ENCODE measurements at regions not wholly inside any gene's neighbourhood (a gene's known extent, or its start where the extent isn't known, plus 50 kb on each side); places are given as distances from the start of the nearest gene placed in this dataset.
"Not testable (repeated sequence)": the region's sequence is repeated elsewhere in the genome, so short reads cannot be mapped to it uniquely, and the experiment has no call there.

DNA sequence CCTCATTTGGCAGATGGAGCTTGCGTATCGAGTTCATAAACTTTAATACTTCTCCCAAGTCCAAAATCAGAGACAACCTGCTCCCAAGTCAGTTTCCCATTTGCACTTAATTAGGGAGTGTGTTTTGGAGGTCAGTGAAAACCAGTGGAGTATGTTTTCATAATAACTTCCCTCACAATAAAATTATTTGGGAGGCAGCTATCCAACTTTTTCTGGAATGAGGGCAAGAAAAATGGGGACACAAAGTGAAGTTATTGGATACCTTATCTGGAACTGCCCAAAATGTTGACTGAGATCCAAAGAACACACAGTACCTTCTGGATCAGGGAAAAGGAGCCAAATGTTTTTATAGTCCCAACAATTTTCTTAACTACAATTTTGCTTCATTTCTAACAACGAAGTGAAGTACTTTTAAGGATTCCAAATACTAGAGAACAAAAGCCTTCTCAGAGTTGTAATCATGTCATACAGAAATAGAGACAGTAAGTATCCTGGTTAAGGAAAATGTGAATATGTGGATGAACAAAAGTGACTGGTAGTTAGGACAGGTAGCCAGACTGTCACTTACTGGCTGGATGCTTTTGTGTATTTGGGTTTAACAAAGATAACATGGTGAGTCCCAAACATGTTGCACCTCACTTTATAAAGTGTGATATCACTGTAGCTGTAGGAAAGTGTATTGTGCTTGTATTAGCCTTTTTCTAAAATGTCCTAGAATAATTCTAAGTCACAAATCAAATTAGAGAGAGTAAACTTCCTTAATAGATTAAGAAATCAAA, 325.0 kb downstream of the HLX start:
- DNase-seq = no peak

DNA sequence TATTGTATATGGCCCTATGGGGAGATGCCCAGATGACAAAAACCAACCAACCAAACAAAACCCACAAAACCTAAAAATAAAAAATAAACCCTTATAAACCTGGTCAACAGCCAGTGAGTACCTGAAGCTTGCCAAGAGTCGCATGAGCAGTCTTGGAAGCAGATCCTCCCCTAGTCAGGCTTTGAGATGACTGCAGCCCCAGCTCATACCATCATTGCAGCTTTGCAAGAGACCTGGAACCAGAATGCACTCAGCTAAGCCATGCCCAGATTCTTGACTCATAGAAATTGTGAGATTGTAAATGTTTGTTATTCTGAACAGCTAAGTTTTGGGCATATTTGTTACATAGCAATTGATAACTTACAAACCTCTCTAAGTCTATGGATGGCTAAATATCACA, 326.8 kb downstream of the HLX start:
- no peak for DNase-seq

DNA sequence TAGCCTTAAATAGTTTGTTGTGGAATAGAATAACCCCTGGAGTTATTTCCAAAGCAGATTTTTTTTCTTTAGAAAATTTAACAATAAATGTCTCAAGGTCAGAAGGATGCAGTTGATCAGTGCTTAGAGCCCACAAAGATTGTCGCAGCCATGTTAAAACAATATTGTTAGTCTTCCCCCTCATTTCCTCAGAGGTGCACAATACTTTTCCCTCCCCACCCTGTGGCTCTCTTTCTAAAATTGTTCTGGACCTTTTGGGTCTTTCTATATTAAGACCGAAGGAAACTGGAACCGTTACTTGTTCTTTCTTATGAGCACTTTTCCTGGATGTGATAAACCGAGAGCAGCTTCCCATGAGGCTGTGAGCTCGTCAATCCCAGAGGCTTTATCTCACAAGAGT, 333.7 kb downstream of the HLX start:
- no peak for DNase-seq

DNA sequence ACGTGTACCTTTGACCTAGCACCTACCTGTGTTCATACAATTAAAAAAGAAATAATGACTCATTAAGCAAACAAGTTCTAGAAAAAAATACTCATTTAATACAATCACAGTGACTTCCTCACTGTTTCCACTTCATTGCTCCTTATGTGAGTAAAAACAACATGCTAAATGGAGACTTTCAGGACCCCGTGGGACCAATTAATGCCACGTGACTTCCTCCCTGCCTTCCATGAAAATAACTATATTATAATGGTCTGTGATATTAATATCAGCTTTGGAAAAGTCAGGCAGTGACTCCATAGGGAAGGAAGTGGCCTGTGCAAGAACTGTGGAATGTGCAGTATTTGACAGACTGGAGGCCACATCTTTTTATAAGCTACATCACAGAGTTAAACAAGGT, 337.8 kb downstream of the HLX start:
- DNase-seq = no peak

DNA sequence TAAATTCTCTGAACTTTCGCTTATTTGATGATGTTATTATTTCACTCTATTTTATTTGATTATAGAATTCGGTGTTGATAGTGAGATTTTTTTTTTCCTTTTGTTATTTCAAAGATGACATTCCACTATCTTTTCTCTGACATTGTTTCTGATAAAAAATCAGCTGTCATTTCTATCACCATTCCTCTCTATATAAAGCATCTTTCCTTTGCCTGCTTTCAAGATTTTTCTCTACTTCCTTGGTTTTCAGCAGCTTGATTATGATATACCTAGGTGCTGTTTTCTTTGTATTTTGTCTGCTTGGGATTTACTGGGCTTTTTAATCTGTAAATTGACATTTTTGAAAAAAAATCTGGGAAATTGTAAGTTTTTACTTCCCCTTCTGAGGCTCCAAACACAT, 344.0 kb downstream of the HLX start:
- DNase-seq = no peak

DNA sequence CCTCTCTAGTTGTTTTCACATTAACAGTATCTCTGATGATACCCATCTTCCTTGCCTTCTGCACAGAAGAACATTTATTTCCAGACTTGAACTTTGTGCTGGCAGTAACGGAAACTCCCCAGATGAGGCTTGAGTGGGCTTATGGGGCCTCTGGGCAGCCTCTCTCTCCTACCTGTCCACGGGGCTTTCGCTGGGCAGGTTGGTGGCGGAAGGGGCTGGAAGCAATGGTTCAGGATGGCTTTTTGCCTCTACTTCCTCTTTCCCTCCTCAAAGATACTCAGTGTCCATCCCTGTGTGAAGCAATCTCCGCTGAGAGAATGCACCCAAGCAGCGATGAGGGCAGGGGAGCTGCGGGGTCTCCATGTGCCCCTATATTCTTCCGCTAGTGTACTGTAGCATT, 348.2 kb downstream of the HLX start:
- DNase-seq = no peak

DNA sequence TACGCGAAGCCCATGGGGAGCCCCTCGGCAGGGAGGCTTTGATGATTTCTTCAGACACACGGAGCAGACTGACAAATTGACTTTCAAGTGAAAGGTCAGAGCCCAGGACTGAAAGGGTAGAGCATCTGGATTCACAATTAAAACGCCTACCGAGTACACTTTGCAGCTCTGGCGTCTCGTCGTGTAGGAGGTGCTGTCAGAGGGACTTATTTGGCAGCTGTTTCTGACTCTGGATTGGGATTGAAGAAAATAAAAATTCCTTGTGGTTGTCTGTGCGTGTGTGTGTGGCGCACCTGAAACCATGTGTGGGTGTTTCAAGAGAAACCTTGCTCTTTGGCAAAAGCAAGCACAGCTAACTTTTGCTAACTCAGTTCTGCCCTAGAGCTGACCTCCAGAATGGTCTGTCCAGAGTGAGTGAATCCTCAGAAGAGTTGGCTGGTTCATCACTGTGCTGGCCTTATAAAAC, 348.7 kb downstream of the HLX start:
- no peak for DNase-seq

DNA sequence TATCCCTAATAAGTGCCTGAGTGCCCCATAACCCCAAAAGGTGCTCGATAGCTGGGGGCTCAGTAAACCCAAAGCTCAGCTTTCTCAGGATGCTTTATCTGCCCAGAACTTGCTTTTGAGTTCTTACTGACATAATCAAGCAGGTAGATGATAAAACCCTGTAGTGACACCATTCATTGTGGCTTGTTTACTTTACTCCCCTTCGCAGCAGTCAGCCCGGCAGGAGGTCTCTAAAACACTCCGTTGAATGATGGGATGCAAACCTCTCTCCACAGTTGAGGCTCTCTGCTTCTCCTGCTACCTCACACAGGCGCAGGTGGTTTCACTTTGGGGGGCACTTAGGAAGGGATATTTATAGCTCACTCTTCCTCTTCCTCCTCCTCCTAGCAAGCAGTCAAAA, 349.4 kb downstream of the HLX start:
- no peak for DNase-seq

DNA sequence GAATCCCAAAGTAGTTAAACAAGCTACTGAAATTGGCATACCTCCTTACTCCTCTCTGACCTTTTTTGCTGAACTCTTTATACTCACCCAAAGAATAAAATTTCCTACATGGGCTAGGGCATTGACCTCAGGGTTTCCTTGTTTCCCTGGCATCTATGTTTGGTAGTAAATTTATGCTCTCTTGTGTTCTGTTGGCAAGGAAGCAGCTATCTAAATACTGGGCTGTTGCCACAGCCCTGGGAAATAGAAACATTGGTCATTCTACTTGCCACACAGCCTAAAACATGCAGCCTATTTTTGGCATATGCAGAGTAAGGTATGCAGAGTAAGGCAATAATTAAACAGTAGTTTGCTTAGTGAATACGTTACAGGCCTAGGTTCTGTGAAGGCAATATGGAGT, 351.4 kb downstream of the HLX start:
- no peak for DNase-seq

DNA sequence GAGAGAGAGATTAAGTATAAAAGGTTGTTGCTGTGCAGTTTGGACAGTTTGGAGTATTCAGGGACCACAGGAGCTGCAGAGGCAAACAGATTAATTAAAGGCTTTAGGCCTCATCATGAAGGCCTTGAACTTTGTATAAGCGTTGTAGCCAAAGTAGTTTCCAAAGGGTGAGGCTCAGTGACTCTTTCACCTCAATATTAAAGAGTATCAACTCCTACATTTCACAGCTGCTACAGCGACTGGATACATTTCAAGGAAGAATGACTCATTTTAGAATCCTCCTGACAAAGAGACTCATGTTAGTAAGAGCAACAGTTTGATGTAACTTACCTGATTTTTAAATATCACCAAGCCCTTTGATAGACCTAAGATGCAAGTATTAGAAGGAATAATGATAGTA, 355.5 kb downstream of the HLX start:
- DNase-seq = no peak

DNA sequence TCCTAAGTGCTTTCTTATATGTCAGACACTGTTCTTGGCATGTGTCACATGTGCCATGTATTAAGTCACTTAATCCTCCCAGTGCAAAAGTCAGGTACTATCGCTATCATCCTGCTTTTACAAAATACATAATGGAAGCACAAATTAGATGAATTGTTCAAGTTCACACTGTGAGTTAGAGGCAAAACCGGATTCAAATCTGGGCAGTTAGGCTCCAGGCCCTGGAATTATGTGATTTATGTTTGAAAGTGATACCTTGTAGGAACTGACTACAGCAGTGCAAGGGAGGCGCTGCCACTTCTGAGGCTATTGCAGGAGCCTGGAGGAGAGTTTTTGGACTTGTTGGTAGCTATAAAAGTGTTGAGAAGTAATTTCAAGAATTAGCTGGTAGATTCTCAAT, 358.3 kb downstream of the HLX start:
- no peak for DNase-seq

DNA sequence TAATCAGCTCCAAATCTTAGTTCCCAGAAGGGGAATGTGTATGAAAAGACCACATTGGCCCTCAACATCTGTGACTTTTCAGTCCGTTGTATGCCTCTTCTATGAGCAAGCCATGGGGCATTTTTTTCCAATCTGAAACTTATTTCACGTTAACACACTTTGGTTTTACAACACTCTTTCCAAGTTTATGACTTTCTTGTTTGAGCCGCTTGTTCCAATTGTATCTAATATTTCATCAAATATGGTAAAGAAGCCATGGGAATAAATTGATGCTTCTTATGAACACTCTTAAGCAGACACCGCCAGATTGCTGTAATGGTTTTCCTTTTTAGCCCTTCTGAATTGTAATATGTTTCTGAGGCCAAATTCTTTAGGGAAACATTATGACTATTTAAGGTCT, 359.9 kb downstream of the HLX start:
- DNase-seq = no peak

DNA sequence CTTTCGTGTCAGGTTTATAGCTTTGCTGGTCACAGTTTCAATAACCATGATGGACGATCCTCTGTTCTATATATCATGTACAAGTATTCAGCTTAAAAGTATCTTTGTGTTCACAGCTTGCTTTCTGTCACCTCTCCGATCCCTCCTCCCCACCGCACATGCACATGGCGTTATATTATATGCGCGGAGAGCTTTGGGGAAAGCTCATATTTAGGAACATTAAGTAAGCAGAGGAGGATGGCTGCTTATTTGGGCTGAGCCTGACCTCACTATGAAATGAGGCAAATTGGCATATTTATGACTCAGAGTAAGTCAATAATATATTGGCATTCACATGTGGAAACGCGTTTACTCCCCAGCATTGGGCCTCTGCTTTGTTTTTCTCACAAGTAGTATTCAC, 360.5 kb downstream of the HLX start:
- DNase-seq = no peak

DNA sequence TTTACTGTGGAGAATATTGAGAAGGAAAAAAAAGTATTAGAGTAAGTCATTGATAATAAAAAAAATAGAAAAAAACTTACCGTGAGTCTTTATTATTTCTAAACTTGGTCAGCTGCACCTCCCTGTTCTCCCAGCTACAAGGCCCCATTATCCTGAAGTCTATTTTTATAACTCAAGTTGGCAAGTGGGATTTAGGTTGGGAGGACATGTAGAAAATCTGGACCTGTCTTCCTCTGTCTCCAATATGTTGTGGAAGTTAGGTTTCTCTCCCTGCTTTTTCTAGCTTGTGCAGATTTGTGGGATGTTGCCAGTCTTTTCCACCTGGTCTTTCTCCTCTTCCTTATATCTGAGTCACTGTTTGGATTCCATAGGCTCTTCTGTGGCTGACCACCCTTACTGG, 361.4 kb downstream of the HLX start:
- DNase-seq = no peak

DNA sequence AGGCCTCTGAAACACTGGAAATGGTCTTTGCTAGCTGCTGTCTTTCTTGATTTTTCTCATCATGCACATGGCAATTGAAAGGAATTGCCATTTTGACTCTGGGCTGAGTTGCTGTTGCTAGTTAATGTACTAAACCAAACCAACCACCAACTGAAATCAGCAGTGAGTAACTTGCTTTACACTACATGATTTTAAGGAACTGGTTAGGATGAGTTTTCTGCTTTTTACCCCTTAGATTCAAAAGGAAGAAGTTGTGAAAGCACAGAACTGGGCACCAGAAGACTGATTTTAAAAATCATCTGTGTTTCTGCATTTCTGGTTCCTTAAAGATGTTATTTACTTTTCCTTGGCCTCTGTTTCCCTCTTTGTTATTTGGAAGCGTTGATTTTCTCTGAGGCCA, 361.9 kb downstream of the HLX start:
- DNase-seq = no peak

DNA sequence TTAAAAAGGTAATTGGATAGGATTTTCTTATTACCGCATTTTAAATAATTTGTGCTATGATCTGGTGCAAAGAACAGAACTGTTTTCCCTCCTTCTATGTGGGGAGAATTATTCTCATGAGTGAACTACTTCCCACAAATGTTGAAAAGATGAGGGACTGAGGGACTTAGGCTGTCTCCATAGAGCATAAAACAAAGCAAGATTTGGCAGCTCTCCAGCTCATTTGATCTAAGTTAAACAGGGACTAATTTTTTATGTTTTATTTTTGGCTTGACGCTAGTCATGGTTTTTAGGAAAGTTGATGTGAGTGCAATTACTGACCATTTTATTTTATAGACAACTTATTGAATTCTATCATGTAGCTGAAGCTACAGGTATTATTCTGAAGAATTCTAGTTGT, 362.3 kb downstream of the HLX start:
- no peak for DNase-seq

DNA sequence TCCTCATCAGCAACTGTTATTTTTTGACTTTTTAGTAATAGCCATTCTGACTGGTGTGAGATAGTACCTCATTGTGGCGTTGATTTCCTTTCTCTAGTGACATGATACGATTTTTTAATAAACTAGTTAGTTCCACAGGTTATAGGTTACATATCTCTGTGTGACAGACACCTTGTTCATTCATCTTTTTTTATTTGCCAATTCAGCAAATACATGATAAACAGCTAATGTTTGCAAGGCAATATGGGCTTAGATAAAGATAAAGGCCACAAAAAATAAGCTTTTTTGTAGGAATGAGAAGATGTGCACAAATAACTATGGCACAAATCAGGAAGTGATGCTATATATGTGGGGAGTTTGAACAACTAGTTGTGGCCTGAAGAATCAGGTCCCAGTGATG, 366.8 kb downstream of the HLX start:
- DNase-seq = no peak

DNA sequence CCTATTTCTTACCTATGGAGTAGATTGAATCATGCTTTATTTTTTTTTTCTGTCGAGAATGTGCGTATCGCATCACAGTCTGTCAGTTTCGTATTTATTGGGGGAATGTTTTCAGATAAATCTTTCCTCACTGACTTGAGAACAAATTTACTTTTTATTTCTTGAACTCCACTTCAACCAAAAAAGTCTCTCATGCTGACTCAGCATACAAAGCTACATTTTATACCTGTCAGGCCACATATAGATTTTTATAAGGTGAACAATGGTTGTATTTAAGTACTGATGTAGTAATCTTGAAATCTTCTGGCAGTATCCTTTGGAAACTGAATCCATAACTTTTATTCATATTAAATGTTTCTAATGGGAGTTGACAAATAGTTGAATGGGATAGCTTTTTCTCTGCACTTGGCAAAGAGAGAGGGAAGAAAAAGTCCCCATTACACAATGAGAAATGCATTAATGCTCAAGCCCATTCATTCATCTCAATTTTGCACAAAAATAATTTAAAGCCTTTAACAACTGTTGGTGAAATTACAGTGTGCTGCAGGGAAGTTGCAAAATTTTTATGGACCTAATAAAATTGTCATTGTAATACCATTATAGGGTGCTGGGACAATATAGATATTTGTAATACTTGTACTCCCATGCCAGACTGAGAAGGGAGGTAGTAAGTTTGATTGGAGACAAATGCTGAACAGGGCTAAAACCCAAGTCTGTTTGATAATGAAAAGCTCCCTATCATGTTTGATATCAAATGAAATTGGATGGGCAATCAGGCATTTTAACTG, 367.6 kb downstream of the HLX start:
- DNase-seq = no peak

DNA sequence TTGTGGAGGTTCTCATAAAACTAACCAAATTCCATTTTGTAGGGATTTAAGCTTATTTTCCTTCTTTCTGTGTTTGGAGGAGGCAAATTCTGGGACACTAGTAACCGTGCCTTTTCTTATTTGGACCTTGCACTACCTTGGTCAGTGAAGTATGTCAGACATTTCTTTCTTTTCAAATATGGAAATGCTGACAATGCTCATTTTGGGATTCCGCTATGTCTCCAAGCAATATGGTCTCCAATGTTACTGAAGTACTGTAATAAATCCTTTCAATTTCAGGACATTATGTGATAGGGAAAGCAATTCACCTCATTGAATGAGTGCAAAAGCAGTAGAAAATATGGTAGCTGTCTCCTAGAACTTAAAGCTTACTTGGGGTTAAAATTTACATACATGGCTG, 372.3 kb downstream of the HLX start:
- no peak for DNase-seq

DNA sequence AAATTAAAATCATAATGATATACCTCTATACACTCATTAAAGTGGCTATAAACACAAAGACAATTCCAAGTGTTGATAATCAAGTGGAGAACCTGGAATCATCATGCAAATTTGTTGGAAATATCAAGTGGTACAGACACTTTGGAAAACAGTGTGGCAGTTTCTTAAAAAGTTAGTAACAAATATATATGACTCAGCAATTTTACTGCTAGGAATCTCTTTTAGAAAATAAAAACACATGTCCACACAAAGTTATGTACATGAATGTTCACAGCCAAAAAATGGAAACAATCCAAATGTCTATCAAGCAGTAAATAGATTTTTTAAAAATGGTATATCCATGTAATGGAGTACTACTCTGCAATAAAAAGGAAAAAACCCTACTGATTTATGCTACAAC, 375.6 kb downstream of the HLX start:
- no peak for DNase-seq

DNA sequence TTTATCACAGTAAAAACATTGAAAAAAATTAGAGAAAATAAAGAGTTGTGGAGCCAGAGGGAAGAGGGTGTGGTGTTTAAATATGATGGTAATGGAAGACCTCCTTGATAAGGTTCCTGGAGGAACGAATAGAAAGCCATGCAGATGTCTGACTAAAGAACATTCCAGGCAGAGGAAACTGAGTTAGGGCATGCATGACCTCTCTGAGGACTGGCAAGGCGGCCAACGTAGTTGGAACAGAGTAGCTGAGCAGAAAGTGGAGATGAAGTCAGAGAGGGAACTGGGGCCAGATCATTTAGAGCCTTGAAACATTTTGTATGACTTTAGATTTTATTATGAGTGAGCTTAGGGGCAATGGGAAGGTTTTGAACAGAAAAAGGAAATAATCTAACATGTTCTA, 377.5 kb downstream of the HLX start:
- DNase-seq = no peak

DNA sequence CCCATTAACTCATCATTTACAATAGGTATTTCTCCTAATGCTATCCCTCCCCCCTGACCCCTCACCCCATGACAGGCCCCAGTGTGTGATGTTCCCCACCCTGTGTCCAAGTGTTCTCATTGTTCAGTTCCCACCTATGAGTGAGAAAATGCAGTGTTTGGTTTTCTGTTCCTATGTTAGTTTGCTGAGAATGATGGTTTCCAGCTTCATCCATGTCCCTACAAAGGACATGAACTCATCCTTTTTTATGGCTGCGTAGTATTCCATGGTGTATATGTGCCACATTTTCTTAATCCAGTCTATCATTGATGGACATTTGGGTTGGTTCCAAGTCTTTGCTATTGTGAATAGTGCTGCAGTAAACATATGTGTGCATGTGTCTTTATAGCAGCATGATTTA, 378.3 kb downstream of the HLX start:
- DNase-seq = not testable (repeated sequence)

DNA sequence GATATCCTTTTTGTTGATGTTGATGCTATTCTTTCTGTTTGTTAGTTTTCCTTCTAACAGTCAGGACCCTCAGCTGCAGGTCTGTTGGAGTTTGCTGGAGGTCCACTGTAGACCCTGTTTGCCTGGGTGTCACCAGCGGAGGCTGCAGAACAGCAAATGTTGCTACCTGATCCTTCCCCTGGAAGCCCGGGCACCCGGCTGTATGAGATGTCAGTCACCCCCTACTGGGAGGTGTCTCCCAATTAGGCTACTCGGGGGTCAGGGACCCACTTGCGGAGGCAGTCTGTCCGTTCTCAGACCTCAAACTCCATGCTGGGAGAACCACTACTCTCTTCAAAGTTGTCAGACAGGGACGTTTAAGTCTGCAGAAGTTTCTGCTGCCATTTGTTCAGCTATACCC, 383.4 kb downstream of the HLX start:
- not testable (repeated sequence) for DNase-seq

Measured in stimulated activated CD4-positive, alpha-beta T cell treated with anti-CD3 and anti-CD28 coated beads, Interleukin-2, amount 100 ng/mL, for 48 hours (primary cell).